BJ (cell line): ENCODE measurements at regions not wholly inside any gene's neighbourhood (a gene's known extent, or its start where the extent isn't known, plus 50 kb on each side); places are given as distances from the start of the nearest gene placed in this dataset.

Experiments
- CTCF ChIA-PET: fragments of 350-600 bp; formaldehyde crosslinking; extraction: SDS; loops from one replicate; lab custom pipeline; 2021; ENCODE audit warnings: antibody characterized with exemption, inconsistent platforms; lab: Yijun Ruan, JAX
- POLR2A ChIA-PET: fragments of 300-600 bp; sonication (Branson Sonifier 250); formaldehyde crosslinking; extraction: SDS; loops from one replicate; lab custom pipeline; 2021; ENCODE audit warnings: antibody characterized with exemption; lab: Charles Lee
- DNase-seq: peaks from one replicate; pipeline ENCODE4 v3.0.0-alpha.2; 2011; ENCODE audit warnings: low read depth
- H3K27me3 ChIP-seq: 2 replicates; pipeline ENCODE4 v1.6.0; 2011; ENCODE audit warnings: low read length; ENCODE audit not compliant: control insufficient read depth, insufficient read depth
- H3K36me3 ChIP-seq: 2 replicates; pipeline ENCODE4 v1.5.1; 2011; ENCODE audit warnings: low read length; ENCODE audit not compliant: control insufficient read depth, insufficient read depth
- H3K4me3 ChIP-seq: 2 replicates; pipeline ENCODE4 v1.5.1; 2011; ENCODE audit warnings: low read depth, mild to moderate bottlenecking, control low read depth, low read length
- CTCF ChIP-seq: IDR thresholded peaks from 2 replicates; pipeline ENCODE4 v1.5.1; 2011; ENCODE audit warnings: low read depth, mild to moderate bottlenecking, control low read depth, inconsistent platforms, low read length, moderate library complexity; ENCODE audit not compliant: insufficient read depth

GRCh38 chr5:82349652-82350051, 71.5 kb upstream of the RPS23 start:
- H3K36me3 ChIP-seq, result no peaks in the 10 kb centered on the region
- ChIA-PET POLR2A (no interaction called here), CTCF (interaction anchor here (0.7 to 5.5 kb wide), 20 partner anchors 7 to 1126 kb away, joined by 3 to 85 read pairs (median 4); no protein-coding TSS in a partner anchor)
- no peaks in the 10 kb centered on the region for H3K27me3 ChIP-seq
- no peak overlapping the region for H3K4me3 ChIP-seq
- TF ChIP-seq CTCF, result peak; percentile 41; the same call in 1 of the 2 replicates
- DNase-seq, result no peak

DNA sequence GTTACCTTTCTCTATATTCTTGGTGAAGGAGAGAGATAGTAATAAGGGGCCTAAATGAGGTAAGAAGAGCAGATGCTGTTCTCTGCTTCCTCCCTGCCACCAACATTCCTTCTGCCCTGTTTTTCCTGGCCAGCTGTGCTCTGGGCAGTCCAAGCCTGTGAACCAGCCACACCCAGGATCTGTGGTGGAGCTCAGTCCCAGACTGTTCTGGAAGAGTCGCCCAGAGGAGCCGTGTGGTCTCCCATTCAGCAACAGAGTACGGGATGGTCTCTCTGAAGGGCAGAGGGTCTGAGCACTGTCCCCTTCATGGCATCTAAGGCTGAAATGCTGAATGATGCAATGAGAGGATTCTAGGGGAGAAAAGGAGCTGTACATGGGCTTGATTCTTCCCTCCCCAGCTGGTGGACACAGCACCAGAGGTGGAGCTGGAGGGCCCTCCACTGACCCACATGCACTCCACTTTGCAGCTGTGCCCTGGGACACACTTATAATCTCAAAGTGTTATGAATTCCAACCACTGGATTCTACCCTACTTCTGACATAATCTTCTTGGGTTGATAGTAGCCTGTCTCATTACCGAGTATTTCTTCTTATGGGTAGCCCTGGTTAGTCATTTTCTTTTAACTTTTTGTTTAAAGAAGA, 70.8 kb upstream of the RPS23 start:
- DNase-seq, result no peak
- TF ChIP-seq CTCF, result no peak
- Histone ChIP-seq H3K4me3 (no peak overlapping the region), H3K36me3 (no peaks in the 10 kb centered on the region), H3K27me3 (no peaks in the 10 kb centered on the region)
- ChIA-PET POLR2A (no interaction called here), CTCF (interaction anchor here (0.6 to 5.5 kb wide), 18 partner anchors 10 to 1126 kb away, joined by 3 to 85 read pairs (median 3); no protein-coding TSS in a partner anchor)

- Histone ChIP-seq H3K27me3 (no peaks in the 10 kb centered on the region), H3K36me3 (no peaks in the 10 kb centered on the region), H3K4me3 (no peak overlapping the region)
- POLR2A ChIA-PET, result interaction anchor here (0.6 kb wide), 2 partner anchors 12 to 26 kb away, joined by 3 to 4 read pairs; no protein-coding TSS in a partner anchor
- TF ChIP-seq CTCF, result no peak
- CTCF ChIA-PET, result interaction anchor here (1.1 to 2.5 kb wide), 4 partner anchors 11 to 35 kb away, joined by 3 to 22 read pairs (median 9); no protein-coding TSS in a partner anchor
- peak; percentile 81 for DNase-seq
Measured at GRCh38 chr5:82347201-82347865, 69.2 kb upstream of the RPS23 start.

GRCh38 chr5:82346399-82347165, 68.4 kb upstream of the RPS23 start:
- Histone ChIP-seq H3K27me3 (no peaks in the 10 kb centered on the region), H3K36me3 (no peaks in the 10 kb centered on the region), H3K4me3 (no peak overlapping the region)
- no peak for TF ChIP-seq CTCF
- no peak for DNase-seq
- ChIA-PET CTCF (interaction anchor here (0.9 to 2.5 kb wide), 5 partner anchors 11 to 34 kb away, joined by 3 to 22 read pairs (median 7); no protein-coding TSS in a partner anchor), POLR2A (no interaction called here)

DNA sequence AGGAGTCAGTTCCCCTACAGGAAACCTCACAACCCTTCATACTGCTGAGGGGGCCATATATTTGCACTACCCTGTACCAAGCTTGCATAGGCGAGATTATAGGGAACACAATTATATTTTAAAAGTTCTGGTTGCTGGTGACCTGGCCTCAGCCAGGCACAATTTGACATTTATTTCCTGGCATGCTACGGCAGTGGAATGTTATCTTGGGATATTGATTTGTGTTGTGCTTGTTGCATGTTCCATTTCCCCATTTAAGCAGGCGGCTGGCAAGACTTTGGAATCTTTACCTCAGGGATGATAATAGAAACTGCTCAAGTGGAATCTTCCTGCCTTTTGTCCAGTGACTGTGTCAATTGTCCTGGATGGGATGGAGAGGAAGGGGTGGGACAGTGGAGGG, 67.0 kb upstream of the RPS23 start:
- no peaks in the 10 kb centered on the region for H3K27me3 ChIP-seq
- no peak overlapping the region for H3K4me3 ChIP-seq
- POLR2A ChIA-PET, result no interaction called here
- H3K36me3 ChIP-seq, result no peaks in the 10 kb centered on the region
- TF ChIP-seq CTCF, result no peak
- CTCF ChIA-PET, result interaction anchor here (1.5 to 2.4 kb wide), 2 partner anchors 32 to 34 kb away, joined by 4 to 7 read pairs; no protein-coding TSS in a partner anchor
- DNase-seq, result no peak
